NCI-H1436 treated with DMSO at 0.1 percent for 48 hours (cell line): ENCODE measurements at regions not wholly inside any gene's neighbourhood (a gene's known extent, or its start where the extent isn't known, plus 50 kb on each side); places are given as distances from the start of the nearest gene placed in this dataset.

Source experiments
- DNase-seq: peaks from one replicate; lab custom pipeline; 2025; lab: John Stamatoyannopoulos, UW

GRCh38 chr10:130370721-130371120 lies 234.5 kb downstream of the GLRX3 start:
- no peak for DNase-seq

GRCh38 chr10:130371156-130371555 lies 235.0 kb downstream of the GLRX3 start:
- DNase-seq: no peak

GRCh38 chr10:130371666-130372065 lies 235.5 kb downstream of the GLRX3 start:
- DNase-seq: no peak

GRCh38 chr10:130372222-130372621 lies 236.0 kb downstream of the GLRX3 start:
- DNase-seq: no peak

GRCh38 chr10:130372866-130373265 lies 236.7 kb downstream of the GLRX3 start:
- no peak for DNase-seq

GRCh38 chr10:130377986-130378540 lies 241.9 kb downstream of the GLRX3 start:
- DNase-seq: no peak

GRCh38 chr10:130378556-130379400 lies 242.6 kb downstream of the GLRX3 start:
- no peak for DNase-seq

- DNase-seq: no peak
Measured at GRCh38 chr10:130380056-130380455, 243.9 kb downstream of the GLRX3 start.

GRCh38 chr10:130382031-130382430 lies 245.8 kb downstream of the GLRX3 start:
- DNase-seq: no peak

GRCh38 chr10:130387936-130388580 lies 251.9 kb downstream of the GLRX3 start:
- no peak for DNase-seq

- DNase-seq: no peak
Measured at GRCh38 chr10:130388746-130389145, 252.6 kb downstream of the GLRX3 start.

GRCh38 chr10:130389906-130390305 lies 253.7 kb downstream of the GLRX3 start:
- DNase-seq: no peak

- no peak for DNase-seq
Measured at GRCh38 chr10:130392031-130392430, 255.8 kb downstream of the GLRX3 start.

GRCh38 chr10:130393342-130393741 lies 257.2 kb downstream of the GLRX3 start:
- no peak for DNase-seq

- no peak for DNase-seq
Measured at GRCh38 chr10:130394832-130395231, 258.6 kb downstream of the GLRX3 start.

- DNase-seq: no peak
Measured at GRCh38 chr10:130395248-130395936, 259.2 kb downstream of the GLRX3 start.

- DNase-seq: no peak
Measured at GRCh38 chr10:130396044-130396443, 259.9 kb downstream of the GLRX3 start.

- no peak for DNase-seq
Measured at GRCh38 chr10:130398090-130398994, 262.2 kb downstream of the GLRX3 start.

- DNase-seq: no peak
Measured at GRCh38 chr10:130399425-130399950, 263.3 kb downstream of the GLRX3 start.

GRCh38 chr10:130400890-130401289 lies 264.7 kb downstream of the GLRX3 start:
- no peak for DNase-seq
